HCT116 (cell line): ENCODE measurements at regions not wholly inside any gene's neighbourhood (a gene's known extent, or its start where the extent isn't known, plus 50 kb on each side); places are given as distances from the start of the nearest gene placed in this dataset.

Experiments
- ATF3 ChIP-seq: IDR thresholded peaks from 2 replicates; pipeline ENCODE4 v1.6.1; 2012
- CTCF ChIP-seq, 3 experiments: fragments of 200-600 bp in 1 of 3; sonication (generic) in 1 of 3; IDR thresholded peaks in 2 of 3; conservative IDR thresholded peaks in 1 of 3; 2 replicates each; pipeline ENCODE4 v1.5.1; 2012 to 2017; ENCODE audit warnings: low read depth in 2 of 3, low read length in 2 of 3, antibody characterized with exemption in 1 of 3, borderline replicate concordance in 1 of 3, control low read depth in 1 of 3, mild to moderate bottlenecking in 1 of 3, mixed read lengths in 1 of 3, mixed run types in 1 of 3, moderate library complexity in 1 of 3; ENCODE audit not compliant: insufficient read depth in 1 of 3
- EGR1 ChIP-seq: IDR thresholded peaks from 2 replicates; pipeline ENCODE4 v1.6.1; 2012; ENCODE audit warnings: low read depth
- EZH2 ChIP-seq: fragments of 200-600 bp; sonication (generic); IDR thresholded peaks from 2 replicates; pipeline ENCODE4 v1.6.1; 2017; ENCODE audit warnings: antibody characterized with exemption, mixed run types
- JUND ChIP-seq: IDR thresholded peaks from 2 replicates; pipeline ENCODE4 v1.6.1; 2012
- POLR2A ChIP-seq: IDR thresholded peaks from 2 replicates; pipeline ENCODE4 v1.7.0; 2011; ENCODE audit warnings: borderline replicate concordance; ENCODE audit not compliant: insufficient read depth, insufficient read length; ENCODE audit errors: extremely low read depth
- POLR2AphosphoS5 ChIP-seq: IDR thresholded peaks from 2 replicates; pipeline ENCODE4 v1.6.1; 2011; ENCODE audit warnings: mild to moderate bottlenecking, low read depth, low read length, moderate library complexity
- REST ChIP-seq: IDR thresholded peaks from 2 replicates; pipeline ENCODE4 v1.6.1; 2012; ENCODE audit warnings: low read depth
- TCF7L2 ChIP-seq: IDR thresholded peaks from 2 replicates; pipeline ENCODE4 v1.7.0; 2011; ENCODE audit warnings: borderline replicate concordance, inconsistent platforms; ENCODE audit not compliant: insufficient read depth, insufficient read length; ENCODE audit errors: extremely low read depth
- YY1 ChIP-seq: IDR thresholded peaks from 2 replicates; pipeline ENCODE4 v1.6.1; 2011; ENCODE audit warnings: low read length, low read depth, moderate library complexity, mild to moderate bottlenecking; ENCODE audit not compliant: insufficient replicate concordance; ENCODE audit errors: extremely low read depth
- ZBTB33 ChIP-seq: IDR thresholded peaks from 2 replicates; pipeline ENCODE4 v1.6.1; 2011; ENCODE audit warnings: mild to moderate bottlenecking, low read length, moderate library complexity; ENCODE audit not compliant: insufficient replicate concordance; ENCODE audit errors: extremely low read depth
- ZFX ChIP-seq: fragments of 450-650 bp; IDR thresholded peaks from 2 replicates; pipeline ENCODE4 v1.6.1; 2017
- ZNF274 ChIP-seq: fragments of 200-500 bp; sonication (Bioruptor generic); IDR thresholded peaks from 2 replicates; pipeline ENCODE4 v1.6.1; 2014; ENCODE audit warnings: mild to moderate bottlenecking, low read depth, low read length, inconsistent platforms

DNA sequence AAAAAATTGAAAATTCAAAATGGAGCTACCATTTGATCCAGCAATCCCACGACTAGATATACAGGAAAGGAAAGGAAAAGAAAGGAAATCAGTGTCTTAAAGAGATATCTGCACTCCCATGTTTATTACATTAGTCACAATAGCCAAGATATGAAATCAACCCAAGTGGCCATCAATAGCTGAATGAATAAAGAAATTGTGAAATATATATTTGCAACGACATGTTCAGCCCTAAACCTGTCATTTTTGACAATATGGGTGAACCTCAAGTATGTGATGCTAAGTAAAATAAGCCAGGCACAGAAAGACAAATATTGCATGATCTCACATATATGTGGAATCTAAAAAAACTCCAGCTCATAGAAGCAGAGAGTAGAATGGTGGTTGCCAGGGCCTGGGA is 155.1 kb downstream of the ANXA5 start:
- TF ChIP-seq POLR2A, result no peak
- no peak for TF ChIP-seq JUND
- TF ChIP-seq CTCF (IDR thresholded peaks at IDR 0.05 in 2 of 3, conservative IDR thresholded peaks at IDR 0.05 in 1 of 3; ENCODE audit: borderline replicate concordance in 1 of 3, insufficient read depth in 1 of 3, low read depth in 2 of 3, low read length in 2 of 3), result no peak
- TF ChIP-seq EGR1, result no peak
- no peak for TF ChIP-seq TCF7L2
- no peak for TF ChIP-seq ATF3
- TF ChIP-seq ZNF274, result no peak
- no peak for TF ChIP-seq YY1
- TF ChIP-seq REST, result no peak
- TF ChIP-seq EZH2, result no peak
- TF ChIP-seq POLR2AphosphoS5, result no peak
- no peak for TF ChIP-seq ZBTB33
- no peak for TF ChIP-seq ZFX
